Stomach (tissue), 4 donors: ENCODE measurements at regions not wholly inside any gene's neighbourhood (a gene's known extent, or its start where the extent isn't known, plus 50 kb on each side); places are given as distances from the start of the nearest gene placed in this dataset.

Source experiments
- CTCF ChIP-seq, 7 experiments: fragments of 450-650 bp in 4 of 7; fragments of 200-600 bp in 3 of 7; sonication (generic) in 3 of 7; IDR thresholded peaks; one replicate each; pipeline ENCODE4 v1.5.1; 2016 to 2019; ENCODE audit warnings: antibody characterized with exemption in 7 of 7, control low read depth in 2 of 7, mild to moderate bottlenecking in 1 of 7
- EP300 ChIP-seq: sonication (generic); formaldehyde crosslinking; IDR thresholded peaks from one replicate; pipeline ENCODE4 v1.6.1; 2017; ENCODE audit warnings: antibody characterized with exemption
- POLR2A ChIP-seq, 4 donors: fragments of 450-650 bp; IDR thresholded peaks; one replicate each; pipeline ENCODE4 v1.6.1; 2016; ENCODE audit warnings: antibody characterized with exemption in 4 of 4, control low read depth in 2 of 4, mild to moderate bottlenecking in 1 of 4, moderate library complexity in 1 of 4
- POLR2AphosphoS5 ChIP-seq, 3 donors: sonication (generic); formaldehyde crosslinking; IDR thresholded peaks; one replicate each; pipeline ENCODE4 v1.6.1; 2016; ENCODE audit warnings: antibody characterized with exemption in 3 of 3

- TF ChIP-seq POLR2A (IDR thresholded peaks at IDR 0.05) (no peak), CTCF (IDR thresholded peaks at IDR 0.05) (no peak), POLR2AphosphoS5 (IDR thresholded peaks at IDR 0.05) (no peak), EP300 (no peak)
Observed at GRCh38 chrX:9316096-9316495, 148.8 kb upstream of the TBL1X start.
